Aorta (tissue), 5 donors: ENCODE measurements at regions not wholly inside any gene's neighbourhood (a gene's known extent, or its start where the extent isn't known, plus 50 kb on each side); places are given as distances from the start of the nearest gene placed in this dataset.
"Not testable (repeated sequence)": the region's sequence is repeated elsewhere in the genome, so short reads cannot be mapped to it uniquely, and the experiment has no call there.

Experiments
- ATAC-seq: fragments of 200-7000 bp; cut with Tn5 transposase; one replicate; pipeline ENCODE4 v1.9.1; 2022; ENCODE audit warnings: moderate library complexity; ENCODE audit not compliant: low FRiP score
- DNase-seq, 2 donors: peaks; one replicate each; pipeline ENCODE4 v3.0.0-alpha.2; 2020
- H3K27ac ChIP-seq, 2 donors: one replicate each; pipeline ENCODE4 v1.5.1; 2013; ENCODE audit warnings: low read length in 2 of 2, mild to moderate bottlenecking in 2 of 2, moderate library complexity in 2 of 2, control low read depth in 1 of 2, inconsistent platforms in 1 of 2, low read depth in 1 of 2
- H3K27me3 ChIP-seq, 2 donors: one replicate each; pipeline ENCODE4 v1.6.1; 2013; ENCODE audit warnings: control low read depth in 1 of 2, low read length in 1 of 2, mild to moderate bottlenecking in 1 of 2, moderate library complexity in 1 of 2; ENCODE audit not compliant: insufficient read depth in 2 of 2, control insufficient read depth in 1 of 2
- H3K36me3 ChIP-seq, 2 donors: one replicate each; pipeline ENCODE4 v1.6.1; 2013; ENCODE audit warnings: control low read depth in 1 of 2, low read length in 1 of 2, mild to moderate bottlenecking in 1 of 2; ENCODE audit not compliant: insufficient read depth in 2 of 2, control insufficient read depth in 1 of 2
- H3K4me1 ChIP-seq, 2 donors: one replicate each; pipeline ENCODE4 v1.6.1; 2013; ENCODE audit warnings: low read length in 2 of 2, control low read depth in 1 of 2, mild to moderate bottlenecking in 1 of 2, moderate library complexity in 1 of 2; ENCODE audit not compliant: insufficient read depth in 2 of 2, control insufficient read depth in 1 of 2
- H3K4me3 ChIP-seq, 2 donors: one replicate each; pipeline ENCODE4 v1.5.1; 2013; ENCODE audit warnings: low read length in 2 of 2, control low read depth in 1 of 2, mild to moderate bottlenecking in 1 of 2
- H3K9me3 ChIP-seq: one replicate; pipeline ENCODE4 v1.6.1; 2013; ENCODE audit warnings: mild to moderate bottlenecking, low read length; ENCODE audit not compliant: control insufficient read depth
- WGBS, 2 donors: extraction: QIAGEN DNeasy Blood & Tissue Kit; methylation state at CpG; one replicate each; pipeline ENCODE4 v1.1.7; 2013; 5-methylcytosine and 5-hydroxymethylcytosine counted together
- intact Hi-C, 2 donors: fragments of 100-400 bp; cut with DNase I; formaldehyde crosslinking; loops; one replicate each; pipeline versions ENCODE4 v1.14.2 to v1.15.0; 2022
- donor health status: healthy with polysubstance abuse.
- donor health status: Bipolar disorder and iron deficiency.
- donor health status: DM: no; HTN: no; CAD: no.
- donor health status: DM: no; HTN: no; CAD: no.
- donor health status: DM: yes; HTN: yes; CAD: no.

- 98 to 100% methylated on average over 1 of the region's 1 CpG for WGBS, 2 donors
- H3K9me3 ChIP-seq: no peaks in the 10 kb centered on the region
- no peaks in the 10 kb centered on the region for H3K36me3 ChIP-seq
- H3K27ac ChIP-seq: no peak overlapping the region
- no peaks in the 10 kb centered on the region for H3K27me3 ChIP-seq
- H3K4me3 ChIP-seq: no peak overlapping the region
- no peaks in the 10 kb centered on the region for H3K4me1 ChIP-seq
- no peak for DNase-seq
- intact Hi-C loops: no loop called here
- no peak for ATAC-seq
Measured at GRCh38 chr18:22700920-22701319, 232.2 kb upstream of the RBBP8 start.

- 73 to 90% methylated on average over 6 of the region's 6 CpGs for WGBS, 2 donors
Measured at GRCh38 chr18:22701326-22701725, 231.8 kb upstream of the RBBP8 start.

GRCh38 chr18:22701795-22702194 lies 231.3 kb upstream of the RBBP8 start:
- no peaks in the 10 kb centered on the region for H3K9me3 ChIP-seq
- no peak overlapping the region for H3K4me3 ChIP-seq
- 71 to 74% methylated on average over 4 of the region's 4 CpGs for WGBS, 2 donors
- no peaks in the 10 kb centered on the region for H3K36me3 ChIP-seq
- DNase-seq: no peak
- ATAC-seq: no peak
- intact Hi-C loops: no loop called here
- no peaks in the 10 kb centered on the region for H3K27me3 ChIP-seq
- H3K27ac ChIP-seq: no peak overlapping the region
- H3K4me1 ChIP-seq: no peaks in the 10 kb centered on the region

More at GRCh38 chr18:22701326-22701725, 231.8 kb upstream of the RBBP8 start:
- DNase-seq (no peak), ATAC-seq (no peak)
- H3K27ac ChIP-seq: no peak overlapping the region
- no peaks in the 10 kb centered on the region for H3K27me3 ChIP-seq
- no peaks in the 10 kb centered on the region for H3K36me3 ChIP-seq
- no peaks in the 10 kb centered on the region for H3K4me1 ChIP-seq
- intact Hi-C loops: no loop called here
- no peaks in the 10 kb centered on the region for H3K9me3 ChIP-seq
- H3K4me3 ChIP-seq: no peak overlapping the region

GRCh38 chr18:22702806-22703205 lies 230.3 kb upstream of the RBBP8 start:
- H3K4me3 ChIP-seq: no peak overlapping the region
- no peak overlapping the region for H3K27ac ChIP-seq
- no peaks in the 10 kb centered on the region for H3K36me3 ChIP-seq
- H3K9me3 ChIP-seq: no peaks in the 10 kb centered on the region
- WGBS, 2 donors: 48 to 58% methylated on average over 3 of the region's 3 CpGs
- intact Hi-C loops: no loop called here
- DNase-seq (no peak), ATAC-seq (no peak)
- H3K4me1 ChIP-seq: no peaks in the 10 kb centered on the region
- H3K27me3 ChIP-seq: no peaks in the 10 kb centered on the region

GRCh38 chr18:22703883-22704585 lies 229.1 kb upstream of the RBBP8 start:
- WGBS, 2 donors: 64 to 66% methylated on average over 9 of the region's 9 CpGs
- H3K36me3 ChIP-seq: no peaks in the 10 kb centered on the region
- DNase-seq: no peak
- H3K27ac ChIP-seq: no peak overlapping the region
- ATAC-seq: no peak
- H3K4me3 ChIP-seq: no peak overlapping the region
- H3K4me1 ChIP-seq: no peaks in the 10 kb centered on the region
- H3K27me3 ChIP-seq: no peaks in the 10 kb centered on the region
- intact Hi-C loops: no loop called here
- no peaks in the 10 kb centered on the region for H3K9me3 ChIP-seq

- no peak overlapping the region for H3K4me3 ChIP-seq
- no peak overlapping the region for H3K27ac ChIP-seq
- no peaks in the 10 kb centered on the region for H3K36me3 ChIP-seq
- no peaks in the 10 kb centered on the region for H3K27me3 ChIP-seq
- WGBS, 2 donors: 97 to 98% methylated on average over 1 of the region's 1 CpG
- H3K9me3 ChIP-seq: no peaks in the 10 kb centered on the region
- no peak for DNase-seq
- intact Hi-C loops: no loop called here
- ATAC-seq: no peak
- H3K4me1 ChIP-seq: no peaks in the 10 kb centered on the region
Measured at GRCh38 chr18:22704586-22704918, 228.6 kb upstream of the RBBP8 start.

GRCh38 chr18:22705328-22705727 lies 227.8 kb upstream of the RBBP8 start:
- WGBS, 2 donors: 87 to 88% methylated on average over 1 of the region's 1 CpG
- intact Hi-C loops: no loop called here
- Histone ChIP-seq H3K27me3 (no peaks in the 10 kb centered on the region), H3K4me3 (no peak overlapping the region), H3K4me1 (peaks cover 0 to 6% of the 10 kb centered on the region in 2 donors), H3K27ac (no peak overlapping the region), H3K36me3 (no peaks in the 10 kb centered on the region), H3K9me3 (no peaks in the 10 kb centered on the region)
- no peak for DNase-seq
- no peak for ATAC-seq

GRCh38 chr18:22706025-22706424 lies 227.1 kb upstream of the RBBP8 start:
- H3K9me3 ChIP-seq, H3K27me3 ChIP-seq, DNase-seq, ATAC-seq, H3K4me3 ChIP-seq, H3K36me3 ChIP-seq, H3K27ac ChIP-seq, H3K4me1 ChIP-seq, intact Hi-C loops: not testable (repeated sequence)
- WGBS, 2 donors: 93 to 96% methylated on average over 3 of the region's 3 CpGs

GRCh38 chr18:22709288-22710060 lies 223.7 kb upstream of the RBBP8 start:
- intact Hi-C loops: loop anchor here in 1 of 2 donors (5.0 kb wide), 1 partner anchor 537 kb away; no protein-coding TSS in a partner anchor
- Histone ChIP-seq H3K4me1 (peaks cover 0 to 7% of the 10 kb centered on the region in 2 donors), H3K36me3 (no peaks in the 10 kb centered on the region), H3K27me3 (no peaks in the 10 kb centered on the region), H3K4me3 (no peak overlapping the region), H3K27ac (no peak overlapping the region), H3K9me3 (no peaks in the 10 kb centered on the region)
- WGBS, 2 donors: 82 to 83% methylated on average over 5 of the region's 5 CpGs
- ATAC-seq: peak; percentile 40
- DNase-seq: no peak
